ENCODE measurements at regions not wholly inside any gene's neighbourhood (a gene's known extent, or its start where the extent isn't known, plus 50 kb on each side); places are given as distances from the start of the nearest gene placed in this dataset.

DNA sequence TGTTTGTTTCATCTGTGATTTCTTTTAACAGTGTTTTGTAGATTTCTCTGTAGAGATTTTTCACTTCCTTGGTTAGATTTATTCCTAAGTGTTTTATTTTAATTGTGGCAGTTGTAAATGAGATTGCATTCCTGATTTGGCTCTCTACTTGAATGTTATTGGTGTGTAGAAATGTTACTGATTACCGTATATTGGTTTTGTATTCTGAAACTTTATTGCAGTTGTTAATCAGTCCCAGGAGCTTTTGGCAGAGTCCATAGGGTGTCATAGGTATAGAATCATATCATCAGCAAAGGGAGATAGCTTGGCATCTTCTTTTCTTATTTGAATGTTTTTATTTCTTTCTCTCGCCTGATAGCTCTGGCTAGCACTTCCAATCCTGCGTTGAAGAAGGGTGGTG, 1386.7 kb downstream of the SLITRK5 start:
- TF ChIP-seq, protein P1, sequence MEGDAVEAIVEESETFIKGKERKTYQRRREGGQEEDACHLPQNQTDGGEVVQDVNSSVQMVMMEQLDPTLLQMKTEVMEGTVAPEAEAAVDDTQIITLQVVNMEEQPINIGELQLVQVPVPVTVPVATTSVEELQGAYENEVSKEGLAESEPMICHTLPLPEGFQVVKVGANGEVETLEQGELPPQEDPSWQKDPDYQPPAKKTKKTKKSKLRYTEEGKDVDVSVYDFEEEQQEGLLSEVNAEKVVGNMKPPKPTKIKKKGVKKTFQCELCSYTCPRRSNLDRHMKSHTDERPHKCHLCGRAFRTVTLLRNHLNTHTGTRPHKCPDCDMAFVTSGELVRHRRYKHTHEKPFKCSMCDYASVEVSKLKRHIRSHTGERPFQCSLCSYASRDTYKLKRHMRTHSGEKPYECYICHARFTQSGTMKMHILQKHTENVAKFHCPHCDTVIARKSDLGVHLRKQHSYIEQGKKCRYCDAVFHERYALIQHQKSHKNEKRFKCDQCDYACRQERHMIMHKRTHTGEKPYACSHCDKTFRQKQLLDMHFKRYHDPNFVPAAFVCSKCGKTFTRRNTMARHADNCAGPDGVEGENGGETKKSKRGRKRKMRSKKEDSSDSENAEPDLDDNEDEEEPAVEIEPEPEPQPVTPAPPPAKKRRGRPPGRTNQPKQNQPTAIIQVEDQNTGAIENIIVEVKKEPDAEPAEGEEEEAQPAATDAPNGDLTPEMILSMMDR (IDR thresholded peaks at IDR 0.05), result no peak
- no peak for TF ChIP-seq POLR2A (IDR thresholded peaks at IDR 0.05)

Measured in vagina (tissue), 2 donors.